H9 (cell line): ENCODE measurements at regions not wholly inside any gene's neighbourhood (a gene's known extent, or its start where the extent isn't known, plus 50 kb on each side); places are given as distances from the start of the nearest gene placed in this dataset.

Experiments used
- DNase-seq: peaks from one replicate; pipeline ENCODE4 v3.0.0-alpha.2; 2017
- H2AFZ ChIP-seq: one replicate; pipeline ENCODE4 v1.6.1; 2013; ENCODE audit warnings: mild to moderate bottlenecking, low read length, control low read depth, moderate library complexity
- H2AK5ac ChIP-seq: 2 replicates; pipeline ENCODE4 v1.6.1; 2013; ENCODE audit warnings: low read length, control low read depth, mixed read lengths; ENCODE audit not compliant: insufficient read length
- H2BK120ac ChIP-seq: one replicate; pipeline ENCODE4 v1.6.1; 2013; ENCODE audit warnings: low read depth, mild to moderate bottlenecking, low read length, control low read depth, inconsistent platforms; ENCODE audit not compliant: poor library complexity, severe bottlenecking
- H2BK12ac ChIP-seq: 2 replicates; pipeline ENCODE4 v1.6.1; 2013; ENCODE audit warnings: low read length, control low read depth, mixed read lengths, low read depth; ENCODE audit not compliant: insufficient read length
- H2BK15ac ChIP-seq: 2 replicates; pipeline ENCODE4 v1.6.1; 2013; ENCODE audit warnings: low read depth, low read length, control low read depth
- H2BK20ac ChIP-seq: one replicate; pipeline ENCODE4 v1.6.1; 2013; ENCODE audit warnings: low read depth, mild to moderate bottlenecking, low read length, control low read depth, inconsistent platforms; ENCODE audit not compliant: poor library complexity, severe bottlenecking
- H2BK5ac ChIP-seq: 2 replicates; pipeline ENCODE4 v1.6.1; 2013; ENCODE audit warnings: low read length, control low read depth, mixed read lengths; ENCODE audit not compliant: insufficient read length
- H3K14ac ChIP-seq: 2 replicates; pipeline ENCODE4 v1.6.1; 2013; ENCODE audit warnings: low read length, control low read depth; ENCODE audit not compliant: insufficient read depth
- H3K18ac ChIP-seq: 2 replicates; pipeline ENCODE4 v1.6.1; 2013; ENCODE audit warnings: low read depth, mild to moderate bottlenecking, mixed read lengths, low read length, control low read depth; ENCODE audit not compliant: insufficient read length
- H3K23ac ChIP-seq: 2 replicates; pipeline ENCODE4 v1.6.1; 2013; ENCODE audit warnings: low read length, control low read depth, mixed read lengths, low read depth; ENCODE audit not compliant: insufficient read length
- H3K23me2 ChIP-seq: 2 replicates; pipeline ENCODE4 v1.6.1; 2013; ENCODE audit warnings: low read depth, mild to moderate bottlenecking, mixed read lengths, low read length, control low read depth; ENCODE audit not compliant: insufficient read length, poor library complexity, severe bottlenecking
- H3K27ac ChIP-seq: 2 replicates; pipeline ENCODE4 v1.5.1; 2013; ENCODE audit warnings: low read length, control low read depth, mixed read lengths, low read depth; ENCODE audit not compliant: insufficient read length
- H3K27me3 ChIP-seq: 2 replicates; pipeline ENCODE4 v1.6.1; 2013; ENCODE audit warnings: low read length, control low read depth, inconsistent platforms; ENCODE audit not compliant: insufficient read depth
- H3K4ac ChIP-seq: 2 replicates; pipeline ENCODE4 v1.6.1; 2013; ENCODE audit warnings: low read depth, mild to moderate bottlenecking, control low read depth, inconsistent platforms, low read length, moderate library complexity
- H3K4me1 ChIP-seq: 2 replicates; pipeline ENCODE4 v1.6.1; 2013; ENCODE audit warnings: low read length, control low read depth, inconsistent platforms; ENCODE audit not compliant: insufficient read depth
- H3K4me2 ChIP-seq: 2 replicates; pipeline ENCODE4 v1.6.1; 2013; ENCODE audit warnings: low read length, control low read depth, mixed read lengths; ENCODE audit not compliant: insufficient read length, insufficient read depth
- H3K56ac ChIP-seq: 2 replicates; pipeline ENCODE4 v1.6.1; 2013; ENCODE audit warnings: low read depth, mild to moderate bottlenecking, mixed read lengths, low read length, control low read depth; ENCODE audit not compliant: insufficient read length
- H3K79me1 ChIP-seq: 2 replicates; pipeline ENCODE4 v1.6.1; 2013; ENCODE audit warnings: low read depth, mild to moderate bottlenecking, moderate library complexity, low read length, control low read depth, inconsistent platforms; ENCODE audit not compliant: insufficient read depth, poor library complexity, severe bottlenecking
- H3K79me2 ChIP-seq: 2 replicates; pipeline ENCODE4 v1.6.1; 2013; ENCODE audit warnings: low read length, control low read depth, inconsistent platforms; ENCODE audit not compliant: insufficient read depth
- H3K9ac ChIP-seq: 2 replicates; pipeline ENCODE4 v1.6.1; 2013; ENCODE audit warnings: low read length, control low read depth, mixed read lengths; ENCODE audit not compliant: insufficient read length; ENCODE audit errors: extremely low read depth
- H3K9me3 ChIP-seq: one replicate; pipeline ENCODE4 v1.6.1; 2013; ENCODE audit warnings: low read depth, low read length, inconsistent platforms; ENCODE audit not compliant: control insufficient read depth
- H3T11ph ChIP-seq: one replicate; pipeline ENCODE4 v1.6.1; 2013; ENCODE audit warnings: mild to moderate bottlenecking, low read length, control low read depth, inconsistent platforms
- H4K20me1 ChIP-seq: one replicate; pipeline ENCODE4 v1.6.1; 2013; ENCODE audit not compliant: control insufficient read depth, insufficient read length, insufficient read depth
- H4K5ac ChIP-seq: 2 replicates; pipeline ENCODE4 v1.6.1; 2013; ENCODE audit warnings: low read depth, mild to moderate bottlenecking, mixed read lengths, low read length, control low read depth; ENCODE audit not compliant: insufficient read length
- H4K8ac ChIP-seq: replicated peaks from 2 replicates; pipeline ENCODE4 v1.6.1; 2013; ENCODE audit warnings: low read length, control low read depth, mixed read lengths, low read depth; ENCODE audit not compliant: insufficient read length
- H4K91ac ChIP-seq: 2 replicates; pipeline ENCODE4 v1.6.1; 2013; ENCODE audit warnings: low read depth, mild to moderate bottlenecking, moderate library complexity, mixed read lengths, low read length, control low read depth; ENCODE audit not compliant: insufficient read length
- H3K27ac Mint-ChIP-seq, 3 experiments: 2 replicates in 2 of 3; 3 replicates in 1 of 3; pipeline ENCODE4 v1.8.0; 2020 to 2021; ENCODE audit warnings: mixed read lengths in 3 of 3, mild to moderate bottlenecking in 1 of 3, moderate library complexity in 1 of 3
- H3K27me3 Mint-ChIP-seq: 2 replicates; pipeline ENCODE4 v1.8.0; 2021; ENCODE audit warnings: low read depth, mild to moderate bottlenecking, moderate library complexity, mixed read lengths
- H3K36me3 Mint-ChIP-seq, 3 experiments: 2 replicates in 2 of 3; 3 replicates in 1 of 3; pipeline ENCODE4 v1.8.0; 2020 to 2021; ENCODE audit warnings: low read depth in 3 of 3, mixed read lengths in 3 of 3; ENCODE audit not compliant: insufficient read depth in 1 of 3
- H3K4me1 Mint-ChIP-seq, 2 experiments: 2 replicates each; pipeline ENCODE4 v1.8.0; 2020; ENCODE audit warnings: mixed read lengths in 2 of 2
- H3K4me3 Mint-ChIP-seq, 2 experiments: 2 replicates in 1 of 2; 3 replicates in 1 of 2; pipeline ENCODE4 v1.8.0; 2020 to 2021; ENCODE audit warnings: mild to moderate bottlenecking in 2 of 2, mixed read lengths in 2 of 2, moderate library complexity in 1 of 2
- H3K9me3 Mint-ChIP-seq, 2 experiments: 2 replicates in 1 of 2; 3 replicates in 1 of 2; pipeline ENCODE4 v1.8.0; 2020; ENCODE audit warnings: mild to moderate bottlenecking in 2 of 2, mixed read lengths in 2 of 2, moderate library complexity in 1 of 2
- CTCF ChIP-seq: fragments of 200-600 bp; sonication (generic); conservative IDR thresholded peaks from 3 replicates; pipeline ENCODE4 v1.8.0; 2021; ENCODE audit warnings: antibody characterized with exemption, mild to moderate bottlenecking
- WGBS: extraction: QIAGEN DNeasy Blood & Tissue Kit; methylation state at CpG from one replicate; pipeline ENCODE4 v1.1.7; 2013; ENCODE audit warnings: missing lambda C conversion rate, low lambda C conversion rate, mixed read lengths; ENCODE audit not compliant: insufficient read length; ENCODE audit errors: extremely low coverage; 5-methylcytosine and 5-hydroxymethylcytosine counted together

DNA sequence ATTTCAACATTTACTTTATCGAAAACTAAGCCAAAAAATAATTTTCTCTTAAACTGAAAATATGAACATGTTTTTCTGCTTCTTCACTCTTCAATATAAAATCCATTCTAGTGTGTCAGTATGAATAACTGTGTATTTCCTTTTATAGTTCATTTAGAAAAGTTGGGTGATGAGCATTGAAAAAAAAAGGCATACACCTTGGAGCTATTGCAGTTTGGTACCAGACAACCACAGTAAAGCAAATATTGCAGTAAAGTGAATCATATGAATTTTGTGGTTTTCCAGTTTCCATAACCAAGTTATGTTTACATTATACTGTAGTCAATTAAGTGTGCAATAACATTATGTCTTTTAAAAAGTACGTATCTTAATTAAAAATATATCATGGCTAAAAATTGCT is 195.0 kb upstream of the FOXG1 start:
- Histone ChIP-seq H3K4ac (no peak overlapping the region), H3K79me2 (no peaks in the 10 kb centered on the region), H3K18ac (no peak overlapping the region), H3K4me2 (no peak overlapping the region), H3K23me2 (no peaks in the 10 kb centered on the region), H2BK12ac (no peak overlapping the region), H2BK120ac (no peak overlapping the region), H3K4me1 (no peaks in the 10 kb centered on the region), H4K91ac (no peak overlapping the region), H4K8ac (no peak overlapping the region), H3K9me3 (no peaks in the 10 kb centered on the region), H2BK15ac (no peak overlapping the region), H3K79me1 (no peaks in the 10 kb centered on the region), H2BK20ac (no peak overlapping the region), H3T11ph (no peak overlapping the region), H3K27me3 (no peaks in the 10 kb centered on the region), H3K56ac (no peak overlapping the region), H3K27ac (no peak overlapping the region), H3K9ac (no peak overlapping the region), H2BK5ac (no peak overlapping the region), H2AK5ac (no peak overlapping the region), H3K23ac (no peak overlapping the region), H4K5ac (no peak overlapping the region), H3K14ac (no peak overlapping the region), H4K20me1 (no peaks in the 10 kb centered on the region), H2AFZ (no peak overlapping the region)
- WGBS = no CpG with 5 or more reads among the region's 2 CpGs
- no peaks in the 10 kb centered on the region; the same call in 1 of the 2 replicates for H3K27me3 Mint-ChIP-seq
- H3K4me3 Mint-ChIP-seq = no peak overlapping the region
- H3K36me3 Mint-ChIP-seq = peaks cover 0 to 20% (median 5%) of the 10 kb centered on the region in 3 experiments; a peak in 4 of 7 replicates
- H3K9me3 Mint-ChIP-seq = peaks cover 14 to 22% of the 10 kb centered on the region in 2 experiments
- no peak for TF ChIP-seq CTCF
- no peak for DNase-seq
- no peak overlapping the region for H3K27ac Mint-ChIP-seq
- H3K4me1 Mint-ChIP-seq = no peaks in the 10 kb centered on the region
